Ishikawa (cell line): ENCODE measurements at regions not wholly inside any gene's neighbourhood (a gene's known extent, or its start where the extent isn't known, plus 50 kb on each side); places are given as distances from the start of the nearest gene placed in this dataset.

Experiments
- CEBPB ChIP-seq: IDR thresholded peaks from 2 replicates; pipeline ENCODE4 v1.6.1; 2012
- CREB1 ChIP-seq: IDR thresholded peaks from 2 replicates; pipeline ENCODE4 v1.6.1; 2012; ENCODE audit warnings: low read depth
- EGR1 ChIP-seq: IDR thresholded peaks from 2 replicates; pipeline ENCODE4 v1.6.1; 2012
- EP300 ChIP-seq: IDR thresholded peaks from 2 replicates; pipeline ENCODE4 v1.6.1; 2012; ENCODE audit warnings: borderline replicate concordance
- FOXM1 ChIP-seq: IDR thresholded peaks from 2 replicates; pipeline ENCODE4 v1.6.1; 2012; ENCODE audit warnings: low read depth, borderline replicate concordance
- NFIC ChIP-seq: IDR thresholded peaks from 2 replicates; pipeline ENCODE4 v1.6.1; 2012
- RAD21 ChIP-seq: IDR thresholded peaks from 2 replicates; pipeline ENCODE4 v1.6.1; 2012; ENCODE audit warnings: low read depth
- TAF1 ChIP-seq: IDR thresholded peaks from 2 replicates; pipeline ENCODE4 v1.6.1; 2012; ENCODE audit warnings: low read depth, mild to moderate bottlenecking
- TCF12 ChIP-seq: IDR thresholded peaks from 2 replicates; pipeline ENCODE4 v1.6.1; 2012; ENCODE audit warnings: low read depth
- TEAD4 ChIP-seq: IDR thresholded peaks from 2 replicates; pipeline ENCODE4 v1.6.1; 2012
- YY1 ChIP-seq: IDR thresholded peaks from 2 replicates; pipeline ENCODE4 v1.6.1; 2012; ENCODE audit warnings: low read depth
- ZBTB7A ChIP-seq: IDR thresholded peaks from 2 replicates; pipeline ENCODE4 v1.6.1; 2012; ENCODE audit warnings: low read depth
- TF ChIP-seq, protein P1 (sequence below): IDR thresholded peaks from 2 replicates; pipeline ENCODE4 v1.6.1; 2012
- TF ChIP-seq, protein P2 (sequence below): IDR thresholded peaks from 2 replicates; pipeline ENCODE4 v1.6.1; 2012
- TF ChIP-seq, protein P3 (sequence below): IDR thresholded peaks from 2 replicates; pipeline ENCODE4 v1.6.1; 2012; ENCODE audit warnings: low read depth, mild to moderate bottlenecking

DNA sequence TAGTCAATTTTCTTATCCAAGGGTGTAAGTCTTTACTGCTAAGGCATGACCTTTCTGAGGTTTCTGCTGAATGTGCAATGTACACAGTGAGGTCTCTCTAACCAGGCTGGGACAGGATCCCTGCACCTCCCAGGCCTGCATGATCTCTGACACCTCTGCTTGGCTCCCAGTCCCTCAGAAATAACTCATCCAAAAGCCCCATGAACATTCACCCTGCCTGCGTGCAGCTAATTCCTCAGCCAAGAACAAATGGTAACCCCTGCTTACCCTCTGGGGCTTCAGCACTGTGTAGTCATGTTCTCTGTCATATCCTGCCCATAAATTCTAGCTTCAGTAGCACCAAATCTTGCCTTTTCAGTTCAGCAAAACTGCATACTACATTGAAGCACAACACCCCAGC lies 1146.3 kb upstream of the MIR17HG start:
- no peak for TF ChIP-seq FOXM1
- no peak for TF ChIP-seq TAF1
- TF ChIP-seq TEAD4 = no peak
- no peak for TF ChIP-seq CREB1
- no peak for TF ChIP-seq CEBPB
- no peak for TF ChIP-seq TCF12
- no peak for TF ChIP-seq YY1
- TF ChIP-seq NFIC = no peak
- TF ChIP-seq, protein P1, sequence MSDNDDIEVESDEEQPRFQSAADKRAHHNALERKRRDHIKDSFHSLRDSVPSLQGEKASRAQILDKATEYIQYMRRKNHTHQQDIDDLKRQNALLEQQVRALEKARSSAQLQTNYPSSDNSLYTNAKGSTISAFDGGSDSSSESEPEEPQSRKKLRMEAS = no peak
- TF ChIP-seq EP300 = no peak
- TF ChIP-seq ZBTB7A = no peak
- TF ChIP-seq, protein P2, sequence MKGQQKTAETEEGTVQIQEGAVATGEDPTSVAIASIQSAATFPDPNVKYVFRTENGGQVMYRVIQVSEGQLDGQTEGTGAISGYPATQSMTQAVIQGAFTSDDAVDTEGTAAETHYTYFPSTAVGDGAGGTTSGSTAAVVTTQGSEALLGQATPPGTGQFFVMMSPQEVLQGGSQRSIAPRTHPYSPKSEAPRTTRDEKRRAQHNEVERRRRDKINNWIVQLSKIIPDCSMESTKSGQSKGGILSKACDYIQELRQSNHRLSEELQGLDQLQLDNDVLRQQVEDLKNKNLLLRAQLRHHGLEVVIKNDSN = no peak
- TF ChIP-seq EGR1 = no peak
- no peak for TF ChIP-seq RAD21
- TF ChIP-seq, protein P3, sequence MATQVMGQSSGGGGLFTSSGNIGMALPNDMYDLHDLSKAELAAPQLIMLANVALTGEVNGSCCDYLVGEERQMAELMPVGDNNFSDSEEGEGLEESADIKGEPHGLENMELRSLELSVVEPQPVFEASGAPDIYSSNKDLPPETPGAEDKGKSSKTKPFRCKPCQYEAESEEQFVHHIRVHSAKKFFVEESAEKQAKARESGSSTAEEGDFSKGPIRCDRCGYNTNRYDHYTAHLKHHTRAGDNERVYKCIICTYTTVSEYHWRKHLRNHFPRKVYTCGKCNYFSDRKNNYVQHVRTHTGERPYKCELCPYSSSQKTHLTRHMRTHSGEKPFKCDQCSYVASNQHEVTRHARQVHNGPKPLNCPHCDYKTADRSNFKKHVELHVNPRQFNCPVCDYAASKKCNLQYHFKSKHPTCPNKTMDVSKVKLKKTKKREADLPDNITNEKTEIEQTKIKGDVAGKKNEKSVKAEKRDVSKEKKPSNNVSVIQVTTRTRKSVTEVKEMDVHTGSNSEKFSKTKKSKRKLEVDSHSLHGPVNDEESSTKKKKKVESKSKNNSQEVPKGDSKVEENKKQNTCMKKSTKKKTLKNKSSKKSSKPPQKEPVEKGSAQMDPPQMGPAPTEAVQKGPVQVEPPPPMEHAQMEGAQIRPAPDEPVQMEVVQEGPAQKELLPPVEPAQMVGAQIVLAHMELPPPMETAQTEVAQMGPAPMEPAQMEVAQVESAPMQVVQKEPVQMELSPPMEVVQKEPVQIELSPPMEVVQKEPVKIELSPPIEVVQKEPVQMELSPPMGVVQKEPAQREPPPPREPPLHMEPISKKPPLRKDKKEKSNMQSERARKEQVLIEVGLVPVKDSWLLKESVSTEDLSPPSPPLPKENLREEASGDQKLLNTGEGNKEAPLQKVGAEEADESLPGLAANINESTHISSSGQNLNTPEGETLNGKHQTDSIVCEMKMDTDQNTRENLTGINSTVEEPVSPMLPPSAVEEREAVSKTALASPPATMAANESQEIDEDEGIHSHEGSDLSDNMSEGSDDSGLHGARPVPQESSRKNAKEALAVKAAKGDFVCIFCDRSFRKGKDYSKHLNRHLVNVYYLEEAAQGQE = no peak

DNA sequence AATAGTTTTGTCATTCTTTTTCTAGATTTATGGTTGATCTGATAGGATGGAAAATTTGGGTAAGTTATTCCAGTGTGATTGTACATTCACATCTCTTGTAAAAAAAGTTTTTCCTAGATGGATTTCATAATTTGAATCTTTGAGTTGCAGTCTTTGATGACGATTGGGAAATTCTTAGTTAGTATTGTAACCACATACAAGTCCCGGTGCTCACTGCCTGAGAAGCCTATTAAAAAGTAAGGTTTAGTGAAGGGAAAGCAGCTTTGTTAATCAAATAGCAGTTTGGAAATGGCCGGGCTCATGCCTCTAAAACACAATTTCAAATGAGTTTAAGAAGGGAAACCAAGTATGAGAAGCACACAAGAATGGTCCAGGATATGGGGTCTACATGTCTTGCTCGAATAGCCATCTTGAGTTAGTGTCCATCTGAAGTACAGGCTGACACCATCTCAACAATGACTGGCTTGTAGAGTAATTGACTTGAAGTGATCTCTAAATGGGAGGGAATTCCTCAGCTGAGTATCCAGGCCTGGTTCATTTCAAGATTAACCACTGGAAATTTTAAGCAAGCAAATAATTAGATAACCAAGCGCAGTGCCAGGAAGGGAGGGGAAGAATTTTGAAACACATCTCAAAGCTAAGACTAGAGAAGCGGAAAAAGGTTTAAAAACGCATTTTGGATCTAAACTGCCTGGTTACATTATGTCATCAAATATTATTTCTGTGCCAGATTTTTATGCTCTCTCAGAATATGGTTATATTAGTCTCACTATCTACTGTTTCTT lies 1145.6 kb upstream of the MIR17HG start:
- TF ChIP-seq EP300 (no peak), EGR1 (no peak), FOXM1 (no peak), CEBPB (no peak), TAF1 (no peak), RAD21 (no peak), TEAD4 (no peak)

DNA sequence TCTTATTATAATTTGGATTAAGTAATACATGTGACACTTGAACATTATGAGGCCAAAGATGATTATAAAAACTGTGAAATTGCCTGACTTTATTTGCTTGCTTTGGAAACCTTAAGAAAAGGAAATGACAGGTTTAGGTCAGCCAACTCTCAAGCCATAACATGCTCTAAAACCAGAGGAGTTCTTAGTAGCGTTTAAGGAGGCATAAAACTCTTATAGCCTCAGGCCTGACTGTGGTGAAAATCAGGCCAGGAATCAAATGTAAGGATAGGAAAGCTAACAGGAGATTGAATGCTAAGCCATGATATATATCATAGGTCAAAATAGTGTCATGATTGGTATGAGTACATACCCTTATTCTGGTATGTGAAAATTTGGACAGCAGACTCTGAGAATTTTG lies 1142.4 kb upstream of the MIR17HG start:
- TF ChIP-seq, protein P2 = no peak
- TF ChIP-seq TCF12 = no peak
- TF ChIP-seq CEBPB = no peak
- TF ChIP-seq YY1 = no peak
- no peak for TF ChIP-seq TAF1
- TF ChIP-seq RAD21 = no peak
- TF ChIP-seq, protein P1 = no peak
- no peak for TF ChIP-seq NFIC
- no peak for TF ChIP-seq TEAD4

DNA sequence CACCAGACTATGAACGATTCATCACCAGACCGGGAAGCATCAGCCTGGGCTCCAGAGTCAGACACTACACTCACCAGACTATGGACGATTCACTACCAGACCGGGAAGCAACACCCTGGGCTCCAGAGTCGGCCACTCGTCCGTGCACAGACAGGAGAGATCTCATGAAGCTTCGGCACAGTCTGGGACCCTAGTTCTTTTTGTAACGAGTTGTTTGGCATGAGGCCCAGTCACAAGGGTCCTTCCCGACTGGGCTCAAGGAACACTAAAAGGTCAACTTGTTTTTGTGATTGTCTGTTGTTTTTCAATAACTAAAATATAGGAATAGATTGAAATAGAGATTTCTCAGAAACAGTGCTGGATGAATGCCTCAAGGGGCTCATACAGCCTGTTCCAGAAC lies 1141.6 kb upstream of the MIR17HG start:
- TF ChIP-seq, protein P1 = no peak
- TF ChIP-seq, protein P3 = no peak
- TF ChIP-seq CEBPB (no peak), TEAD4 (no peak), ZBTB7A (no peak), TAF1 (no peak), NFIC (no peak), YY1 (no peak), TCF12 (no peak), RAD21 (no peak), FOXM1 (no peak), CREB1 (no peak), EGR1 (no peak), EP300 (no peak)
- TF ChIP-seq, protein P2 = no peak

DNA sequence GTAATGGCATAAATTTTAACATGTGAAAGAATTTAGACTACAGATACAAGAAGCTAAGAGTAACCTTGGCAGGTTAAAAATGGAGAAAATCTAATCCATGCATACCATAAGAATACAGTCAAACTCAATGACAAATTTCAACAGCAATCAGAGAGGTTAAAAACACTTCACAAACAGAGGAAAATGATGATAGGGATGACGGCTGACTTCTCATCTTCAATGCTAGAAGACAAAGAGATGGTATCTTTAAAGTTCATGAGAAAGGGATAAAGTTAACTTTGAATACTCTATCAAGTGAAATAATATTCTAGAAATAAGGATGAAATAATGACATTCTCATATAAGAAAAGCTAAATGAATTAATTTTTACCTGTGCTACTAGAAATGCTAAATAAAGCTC lies 1130.2 kb upstream of the MIR17HG start:
- no peak for TF ChIP-seq ZBTB7A
- TF ChIP-seq EGR1 = no peak
- TF ChIP-seq RAD21 = no peak
- no peak for TF ChIP-seq YY1
- no peak for TF ChIP-seq TEAD4
- TF ChIP-seq NFIC = no peak
- no peak for TF ChIP-seq CEBPB
- no peak for TF ChIP-seq FOXM1
- TF ChIP-seq TAF1 = no peak
- TF ChIP-seq, protein P2 = no peak
- TF ChIP-seq EP300 = no peak
- TF ChIP-seq, protein P3 = no peak
- TF ChIP-seq TCF12 = no peak
- TF ChIP-seq, protein P1 = no peak
- TF ChIP-seq CREB1 = no peak
